GM23338 (cell line): ENCODE measurements at regions not wholly inside any gene's neighbourhood (a gene's known extent, or its start where the extent isn't known, plus 50 kb on each side); places are given as distances from the start of the nearest gene placed in this dataset.

Experiments
- EZH2 ChIP-seq: fragments of 200-600 bp; sonication (generic); IDR thresholded peaks from one replicate; pipeline ENCODE4 v1.8.0; 2017; ENCODE audit warnings: antibody characterized with exemption, mild to moderate bottlenecking, low read depth; ENCODE audit not compliant: unreplicated experiment
- EZH2phosphoT487 ChIP-seq: fragments of 200-600 bp; sonication (generic); IDR thresholded peaks from one replicate; pipeline ENCODE4 v1.8.1; 2018; ENCODE audit warnings: antibody characterized with exemption; ENCODE audit not compliant: unreplicated experiment
- JUNB ChIP-seq: IDR thresholded peaks from one replicate; pipeline ENCODE4 v1.6.1; 2016; ENCODE audit warnings: antibody characterized with exemption; ENCODE audit not compliant: unreplicated experiment
- POLR2AphosphoS5 ChIP-seq: IDR thresholded peaks from 2 replicates; pipeline ENCODE4 v1.6.1; 2016; ENCODE audit warnings: antibody characterized with exemption, low read depth
- STAT1 ChIP-seq: IDR thresholded peaks from one replicate; pipeline ENCODE4 v1.6.1; 2016; ENCODE audit warnings: antibody characterized with exemption; ENCODE audit not compliant: unreplicated experiment
- ZNF114 ChIP-seq: fragments of 250-450 bp; sonication (Bioruptor Pico); IDR thresholded peaks from 2 replicates; pipeline ENCODE4 v1.5.0; 2020; ENCODE audit warnings: mild to moderate bottlenecking, moderate library complexity
- ZNF331 ChIP-seq: fragments of 250-450 bp; sonication (Bioruptor Pico); IDR thresholded peaks from 2 replicates; pipeline ENCODE4 v1.5.0; 2020; ENCODE audit warnings: low read depth, mild to moderate bottlenecking, moderate library complexity
- TF ChIP-seq, protein P1 (sequence below), 2 experiments: fragments of 200-600 bp in 1 of 2; sonication (generic) in 1 of 2; conservative IDR thresholded peaks; 2 replicates each; pipeline versions ENCODE4 v1.5.1 to v1.6.1; 2016 to 2017; ENCODE audit warnings: antibody characterized with exemption in 2 of 2, low read depth in 2 of 2, mild to moderate bottlenecking in 2 of 2, moderate library complexity in 1 of 2
- TF ChIP-seq, protein P2 (sequence below): IDR thresholded peaks from one replicate; pipeline ENCODE4 v1.6.1; 2018; ENCODE audit warnings: antibody characterized with exemption; ENCODE audit not compliant: unreplicated experiment
- TF ChIP-seq, protein P3 (sequence below): IDR thresholded peaks from 2 replicates; pipeline ENCODE4 v1.6.1; 2016; ENCODE audit warnings: antibody characterized with exemption

GRCh38 chr5:24750355-24750754, 105.6 kb upstream of the CDH10 start:
- TF ChIP-seq, protein P1, sequence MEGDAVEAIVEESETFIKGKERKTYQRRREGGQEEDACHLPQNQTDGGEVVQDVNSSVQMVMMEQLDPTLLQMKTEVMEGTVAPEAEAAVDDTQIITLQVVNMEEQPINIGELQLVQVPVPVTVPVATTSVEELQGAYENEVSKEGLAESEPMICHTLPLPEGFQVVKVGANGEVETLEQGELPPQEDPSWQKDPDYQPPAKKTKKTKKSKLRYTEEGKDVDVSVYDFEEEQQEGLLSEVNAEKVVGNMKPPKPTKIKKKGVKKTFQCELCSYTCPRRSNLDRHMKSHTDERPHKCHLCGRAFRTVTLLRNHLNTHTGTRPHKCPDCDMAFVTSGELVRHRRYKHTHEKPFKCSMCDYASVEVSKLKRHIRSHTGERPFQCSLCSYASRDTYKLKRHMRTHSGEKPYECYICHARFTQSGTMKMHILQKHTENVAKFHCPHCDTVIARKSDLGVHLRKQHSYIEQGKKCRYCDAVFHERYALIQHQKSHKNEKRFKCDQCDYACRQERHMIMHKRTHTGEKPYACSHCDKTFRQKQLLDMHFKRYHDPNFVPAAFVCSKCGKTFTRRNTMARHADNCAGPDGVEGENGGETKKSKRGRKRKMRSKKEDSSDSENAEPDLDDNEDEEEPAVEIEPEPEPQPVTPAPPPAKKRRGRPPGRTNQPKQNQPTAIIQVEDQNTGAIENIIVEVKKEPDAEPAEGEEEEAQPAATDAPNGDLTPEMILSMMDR (conservative IDR thresholded peaks at IDR 0.05; ENCODE audit: low read depth in 2 of 2), result no peak
- TF ChIP-seq EZH2 (no peak), EZH2phosphoT487 (no peak), POLR2AphosphoS5 (no peak), JUNB (no peak), ZNF331 (CRISPR knock-in tag) (no peak), STAT1 (no peak), ZNF114 (CRISPR knock-in tag) (no peak)
- TF ChIP-seq, protein P2, sequence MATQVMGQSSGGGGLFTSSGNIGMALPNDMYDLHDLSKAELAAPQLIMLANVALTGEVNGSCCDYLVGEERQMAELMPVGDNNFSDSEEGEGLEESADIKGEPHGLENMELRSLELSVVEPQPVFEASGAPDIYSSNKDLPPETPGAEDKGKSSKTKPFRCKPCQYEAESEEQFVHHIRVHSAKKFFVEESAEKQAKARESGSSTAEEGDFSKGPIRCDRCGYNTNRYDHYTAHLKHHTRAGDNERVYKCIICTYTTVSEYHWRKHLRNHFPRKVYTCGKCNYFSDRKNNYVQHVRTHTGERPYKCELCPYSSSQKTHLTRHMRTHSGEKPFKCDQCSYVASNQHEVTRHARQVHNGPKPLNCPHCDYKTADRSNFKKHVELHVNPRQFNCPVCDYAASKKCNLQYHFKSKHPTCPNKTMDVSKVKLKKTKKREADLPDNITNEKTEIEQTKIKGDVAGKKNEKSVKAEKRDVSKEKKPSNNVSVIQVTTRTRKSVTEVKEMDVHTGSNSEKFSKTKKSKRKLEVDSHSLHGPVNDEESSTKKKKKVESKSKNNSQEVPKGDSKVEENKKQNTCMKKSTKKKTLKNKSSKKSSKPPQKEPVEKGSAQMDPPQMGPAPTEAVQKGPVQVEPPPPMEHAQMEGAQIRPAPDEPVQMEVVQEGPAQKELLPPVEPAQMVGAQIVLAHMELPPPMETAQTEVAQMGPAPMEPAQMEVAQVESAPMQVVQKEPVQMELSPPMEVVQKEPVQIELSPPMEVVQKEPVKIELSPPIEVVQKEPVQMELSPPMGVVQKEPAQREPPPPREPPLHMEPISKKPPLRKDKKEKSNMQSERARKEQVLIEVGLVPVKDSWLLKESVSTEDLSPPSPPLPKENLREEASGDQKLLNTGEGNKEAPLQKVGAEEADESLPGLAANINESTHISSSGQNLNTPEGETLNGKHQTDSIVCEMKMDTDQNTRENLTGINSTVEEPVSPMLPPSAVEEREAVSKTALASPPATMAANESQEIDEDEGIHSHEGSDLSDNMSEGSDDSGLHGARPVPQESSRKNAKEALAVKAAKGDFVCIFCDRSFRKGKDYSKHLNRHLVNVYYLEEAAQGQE, result no peak
- TF ChIP-seq, protein P3, sequence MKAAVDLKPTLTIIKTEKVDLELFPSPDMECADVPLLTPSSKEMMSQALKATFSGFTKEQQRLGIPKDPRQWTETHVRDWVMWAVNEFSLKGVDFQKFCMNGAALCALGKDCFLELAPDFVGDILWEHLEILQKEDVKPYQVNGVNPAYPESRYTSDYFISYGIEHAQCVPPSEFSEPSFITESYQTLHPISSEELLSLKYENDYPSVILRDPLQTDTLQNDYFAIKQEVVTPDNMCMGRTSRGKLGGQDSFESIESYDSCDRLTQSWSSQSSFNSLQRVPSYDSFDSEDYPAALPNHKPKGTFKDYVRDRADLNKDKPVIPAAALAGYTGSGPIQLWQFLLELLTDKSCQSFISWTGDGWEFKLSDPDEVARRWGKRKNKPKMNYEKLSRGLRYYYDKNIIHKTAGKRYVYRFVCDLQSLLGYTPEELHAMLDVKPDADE, result no peak
